ENCODE measurements at regions not wholly inside any gene's neighbourhood (a gene's known extent, or its start where the extent isn't known, plus 50 kb on each side); places are given as distances from the start of the nearest gene placed in this dataset.
"Not testable (repeated sequence)": the region's sequence is repeated elsewhere in the genome, so short reads cannot be mapped to it uniquely, and the experiment has no call there.

GRCh38 chr2:87263868-87264518 is 242.3 kb upstream of the PLGLB1 start:
- not testable (repeated sequence) for DNase-seq (ENCODE audit: low spot score)

GRCh38 chr2:87275192-87275591 is 253.5 kb upstream of the PLGLB1 start:
- DNase-seq (ENCODE audit: low spot score): not testable (repeated sequence)

- DNase-seq (ENCODE audit: low spot score): not testable (repeated sequence)
Observed at GRCh38 chr2:87275974-87276629, 254.5 kb upstream of the PLGLB1 start.

- not testable (repeated sequence) for DNase-seq (ENCODE audit: low spot score)
Observed at GRCh38 chr2:87276673-87277072, 255.0 kb upstream of the PLGLB1 start.

- not testable (repeated sequence) for DNase-seq (ENCODE audit: low spot score)
Observed at GRCh38 chr2:87277734-87278133, 256.1 kb upstream of the PLGLB1 start.

GRCh38 chr2:87280596-87281355 is 259.1 kb upstream of the PLGLB1 start:
- DNase-seq (ENCODE audit: low spot score): not testable (repeated sequence)

GRCh38 chr2:87283735-87284470 is 262.3 kb upstream of the PLGLB1 start:
- DNase-seq (ENCODE audit: low spot score): not testable (repeated sequence)

GRCh38 chr2:87284471-87284772 is 262.8 kb upstream of the PLGLB1 start:
- DNase-seq (ENCODE audit: low spot score): not testable (repeated sequence)

GRCh38 chr2:87285139-87285538 is 263.5 kb upstream of the PLGLB1 start:
- DNase-seq (ENCODE audit: low spot score): not testable (repeated sequence)

GRCh38 chr2:87290566-87291307 is 269.1 kb upstream of the PLGLB1 start:
- DNase-seq (ENCODE audit: low spot score): peak; percentile 4

GRCh38 chr2:87291400-87292200 is 270.0 kb upstream of the PLGLB1 start:
- not testable (repeated sequence) for DNase-seq (ENCODE audit: low spot score)

- DNase-seq (ENCODE audit: low spot score): not testable (repeated sequence)
Observed at GRCh38 chr2:87293931-87294594, 272.4 kb upstream of the PLGLB1 start.

- not testable (repeated sequence) for DNase-seq (ENCODE audit: low spot score)
Observed at GRCh38 chr2:87295135-87295534, 273.5 kb upstream of the PLGLB1 start.

GRCh38 chr2:87301349-87301748 is 279.7 kb upstream of the PLGLB1 start:
- not testable (repeated sequence) for DNase-seq (ENCODE audit: low spot score)

GRCh38 chr2:87301871-87302270 is 280.2 kb upstream of the PLGLB1 start:
- DNase-seq (ENCODE audit: low spot score): not testable (repeated sequence)

GRCh38 chr2:87308621-87309020 is 287.0 kb upstream of the PLGLB1 start:
- not testable (repeated sequence) for DNase-seq (ENCODE audit: low spot score)

GRCh38 chr2:87309785-87310184 is 288.1 kb upstream of the PLGLB1 start:
- not testable (repeated sequence) for DNase-seq (ENCODE audit: low spot score)

- DNase-seq (ENCODE audit: low spot score): not testable (repeated sequence)
Observed at GRCh38 chr2:87311896-87312441, 290.3 kb upstream of the PLGLB1 start.

- DNase-seq (ENCODE audit: low spot score): not testable (repeated sequence)
Observed at GRCh38 chr2:87314622-87315021, 293.0 kb upstream of the PLGLB1 start.
